COR-L47 (cell line): ENCODE measurements at regions not wholly inside any gene's neighbourhood (a gene's known extent, or its start where the extent isn't known, plus 50 kb on each side); places are given as distances from the start of the nearest gene placed in this dataset.
"Not testable (repeated sequence)": the region's sequence is repeated elsewhere in the genome, so short reads cannot be mapped to it uniquely, and the experiment has no call there.

Experiments
- DNase-seq: peaks from one replicate; lab custom pipeline; 2025; lab: John Stamatoyannopoulos, UW

- DNase-seq: no peak
These were observed 52.5 kb upstream of the FBXO28 start for GRCh38 chr1:224061436-224061835.

- no peak for DNase-seq
These were observed 53.9 kb upstream of the FBXO28 start for GRCh38 chr1:224059897-224060427.

- no peak for DNase-seq
These were observed 55.6 kb upstream of the FBXO28 start for GRCh38 chr1:224058303-224058702.

GRCh38 chr1:224057461-224058199, 56.3 kb upstream of the FBXO28 start:
- no peak for DNase-seq

GRCh38 chr1:224054611-224055010, 59.3 kb upstream of the FBXO28 start:
- DNase-seq: no peak

- DNase-seq: no peak
These were observed 59.9 kb upstream of the FBXO28 start for GRCh38 chr1:224054012-224054411.

DNA sequence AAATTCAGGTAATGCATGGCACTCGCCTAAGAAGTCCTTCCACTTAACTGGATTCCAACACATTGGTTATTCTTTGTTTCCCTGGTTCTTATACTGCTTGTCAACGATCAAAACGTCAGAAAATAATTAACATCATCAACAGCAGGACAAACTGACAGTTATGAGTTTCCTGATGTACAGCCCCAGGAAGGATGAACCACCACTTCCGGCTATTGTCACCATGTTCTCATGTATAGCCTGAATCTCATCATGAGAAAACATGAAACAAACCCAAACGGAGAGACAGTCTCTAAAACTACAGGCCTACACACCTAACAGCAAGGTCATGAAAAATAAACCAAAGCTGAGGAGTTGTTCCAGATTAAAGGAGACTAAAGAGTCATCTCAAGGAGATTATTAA, 60.5 kb upstream of the FBXO28 start:
- no peak for DNase-seq

- no peak for DNase-seq
These were observed 61.1 kb upstream of the FBXO28 start for GRCh38 chr1:224052772-224053171.

- DNase-seq: not testable (repeated sequence)
These were observed 62.1 kb upstream of the FBXO28 start for GRCh38 chr1:224051782-224052181.

GRCh38 chr1:224051086-224051406, 62.9 kb upstream of the FBXO28 start:
- DNase-seq: no peak

- no peak for DNase-seq
These were observed 66.4 kb upstream of the FBXO28 start for GRCh38 chr1:224047538-224047937.

DNA sequence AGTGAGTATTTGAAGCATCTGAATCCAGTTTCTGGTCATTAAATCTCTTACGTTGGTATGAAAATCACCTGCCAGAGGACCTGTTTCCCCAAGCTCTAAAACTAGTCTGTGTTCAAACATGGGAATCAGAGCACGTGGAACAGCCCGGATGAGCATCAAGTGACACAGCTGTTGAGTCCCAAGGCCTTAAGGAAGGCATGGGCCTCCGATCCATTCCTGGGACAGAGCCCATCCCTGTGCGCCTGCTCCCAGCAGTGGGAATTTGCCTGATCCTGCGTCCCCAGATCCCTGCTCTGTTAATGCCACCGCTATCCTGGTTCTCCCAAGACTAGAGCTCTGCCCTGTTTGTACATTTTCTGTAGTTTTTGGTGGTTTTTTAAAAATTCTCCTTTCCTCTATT, 68.4 kb upstream of the FBXO28 start:
- DNase-seq: no peak

DNA sequence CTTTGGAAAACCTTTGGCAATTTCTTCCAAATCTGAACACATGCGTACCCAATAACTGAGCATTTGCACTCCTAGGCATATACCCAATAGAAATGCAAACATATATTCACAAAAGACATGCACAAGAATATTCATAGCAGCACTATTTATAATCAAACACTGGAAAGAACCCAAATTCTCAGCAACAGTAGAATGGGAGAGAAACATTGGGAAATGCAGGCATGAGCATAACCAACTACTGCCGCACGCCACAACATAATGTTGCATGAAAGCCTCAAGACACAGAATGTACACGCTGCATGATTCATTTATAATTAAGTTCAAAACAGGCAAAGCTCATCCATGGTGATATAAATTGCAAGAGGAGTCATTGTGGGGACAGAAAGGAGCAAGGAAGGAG, 69.5 kb upstream of the FBXO28 start:
- DNase-seq: no peak

DNA sequence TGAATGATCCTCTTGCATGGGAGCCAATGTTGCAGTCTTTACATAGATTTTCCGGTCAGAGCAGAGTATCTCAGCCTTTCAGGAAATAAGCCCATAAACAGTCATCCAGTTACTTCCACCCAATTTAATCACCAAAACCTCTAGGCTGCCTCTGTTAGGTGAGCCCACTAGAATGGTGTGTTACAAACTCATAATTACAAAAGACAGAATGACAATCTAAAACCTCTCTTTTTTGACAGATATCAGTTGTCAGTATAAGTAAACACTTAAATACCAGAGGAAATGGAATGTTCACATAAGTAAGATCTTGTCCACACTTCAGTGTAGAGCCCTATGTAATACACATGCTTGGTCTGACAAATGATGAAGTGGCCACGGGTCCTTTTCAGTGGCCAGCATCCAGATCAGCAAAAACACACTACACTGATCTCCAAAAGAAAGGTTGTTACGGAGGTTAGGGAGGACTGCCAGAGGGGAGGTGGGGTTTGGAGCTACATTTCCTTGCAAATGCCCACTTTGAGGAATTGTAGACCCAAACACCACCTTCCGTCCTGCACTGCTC, 71.3 kb upstream of the FBXO28 start:
- no peak for DNase-seq

DNA sequence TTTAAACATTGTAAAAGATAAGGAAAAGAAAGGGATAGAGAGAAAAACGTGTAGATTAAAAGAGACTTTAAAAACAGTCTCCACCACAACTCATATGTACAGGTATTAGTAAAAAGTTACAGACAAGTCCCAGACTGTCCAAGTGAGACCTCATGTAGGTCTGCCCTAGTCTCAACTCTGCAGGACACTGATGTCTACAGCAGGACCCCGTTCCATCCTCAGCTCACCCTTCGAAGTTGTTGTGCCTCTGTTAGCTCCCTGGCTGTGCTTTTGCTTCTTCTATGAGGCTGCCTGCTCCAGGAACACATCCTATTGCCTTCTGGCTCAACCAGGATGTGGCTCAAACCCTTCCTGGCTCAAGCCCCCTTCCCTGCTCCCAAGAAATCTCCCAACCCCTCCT, 72.9 kb upstream of the FBXO28 start:
- DNase-seq: no peak

GRCh38 chr1:224040423-224040822, 73.5 kb upstream of the FBXO28 start:
- DNase-seq: not testable (repeated sequence)

DNA sequence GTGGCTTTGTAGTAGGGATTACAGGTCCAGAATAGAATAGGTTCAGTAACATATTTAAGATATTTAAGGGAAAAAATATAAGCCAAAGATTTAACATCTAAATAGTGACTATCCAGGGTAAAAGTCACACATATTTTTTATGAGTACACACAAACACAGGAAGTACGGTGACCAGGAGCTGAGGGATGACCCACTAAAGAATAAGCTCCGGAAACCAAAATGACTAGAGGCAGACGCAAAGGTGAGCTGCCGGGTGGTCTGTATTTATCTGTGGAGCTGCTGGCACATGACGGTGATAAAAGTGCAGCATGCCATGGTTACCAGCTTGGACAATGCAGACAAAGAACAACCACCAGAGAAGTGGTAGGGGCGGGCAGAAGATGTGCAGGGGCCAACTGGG, 73.9 kb upstream of the FBXO28 start:
- not testable (repeated sequence) for DNase-seq

GRCh38 chr1:224038832-224039231, 75.1 kb upstream of the FBXO28 start:
- DNase-seq: not testable (repeated sequence)

DNA sequence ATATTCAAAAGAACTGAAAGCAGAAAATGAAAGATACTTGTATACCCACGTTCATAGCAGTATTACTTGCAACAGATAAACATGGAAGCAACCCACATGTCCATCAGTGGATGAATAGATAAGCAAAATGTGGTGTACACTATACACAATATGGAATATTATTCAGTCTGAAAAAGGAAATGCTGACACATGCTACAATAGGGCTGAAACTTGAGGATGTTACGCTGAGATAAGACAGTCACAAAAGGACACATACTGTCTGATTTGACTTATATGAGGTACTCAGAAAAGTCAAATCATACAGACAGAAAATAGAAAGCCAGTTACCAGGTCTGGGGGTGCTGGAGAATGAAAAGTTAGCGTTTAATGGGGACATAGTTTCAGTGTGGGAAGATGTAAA, 76.5 kb upstream of the FBXO28 start:
- not testable (repeated sequence) for DNase-seq

- DNase-seq: not testable (repeated sequence)
These were observed 81.2 kb upstream of the FBXO28 start for GRCh38 chr1:224032608-224033276.

GRCh38 chr1:224031986-224032385, 81.9 kb upstream of the FBXO28 start:
- DNase-seq: not testable (repeated sequence)

GRCh38 chr1:224030257-224030656, 83.7 kb upstream of the FBXO28 start:
- DNase-seq: not testable (repeated sequence)
